SK-N-MC (cell line): ENCODE measurements at regions not wholly inside any gene's neighbourhood (a gene's known extent, or its start where the extent isn't known, plus 50 kb on each side); places are given as distances from the start of the nearest gene placed in this dataset.

Experiments
- DNase-seq: peaks from one replicate; pipeline ENCODE4 v3.0.0-alpha.2; 2011; ENCODE audit warnings: low read depth, low spot score
- H3K27ac ChIP-seq: fragments of 200-600 bp; sonication (generic); 2 replicates; pipeline ENCODE4 v1.5.1; 2016; ENCODE audit warnings: mixed run types
- H3K36me3 ChIP-seq: fragments of 200-600 bp; sonication (generic); 2 replicates; pipeline ENCODE4 v1.6.1; 2017; ENCODE audit warnings: antibody characterized with exemption, low read length, mixed read lengths; ENCODE audit not compliant: insufficient read depth
- H3K4me3 ChIP-seq: fragments of 200-600 bp; sonication (generic); 2 replicates; pipeline ENCODE4 v1.5.1; 2016
- H3K9ac ChIP-seq: fragments of 200-600 bp; sonication (generic); 2 replicates; pipeline ENCODE4 v1.8.0; 2017; ENCODE audit warnings: mixed run types, mixed read lengths; ENCODE audit not compliant: insufficient read length
- H3K9me3 ChIP-seq: fragments of 200-600 bp; sonication (generic); 2 replicates; pipeline ENCODE4 v1.6.1; 2017; ENCODE audit warnings: low read depth, mild to moderate bottlenecking, antibody characterized with exemption, low read length, moderate library complexity, mixed read lengths
- EZH2 ChIP-seq: fragments of 200-600 bp; sonication (generic); IDR thresholded peaks from one replicate; pipeline ENCODE4 v1.6.1; 2017; ENCODE audit warnings: antibody characterized with exemption
- FOXP2 ChIP-seq: optimal IDR thresholded peaks from 2 replicates; pipeline ENCODE3; 2011; ENCODE audit warnings: mild to moderate bottlenecking, moderate library complexity; ENCODE audit not compliant: insufficient read depth; ENCODE audit errors: extremely low read length, control extremely low read depth
- POLR2AphosphoS5 ChIP-seq: IDR thresholded peaks from 2 replicates; pipeline ENCODE4 v1.6.1; 2012; ENCODE audit warnings: mild to moderate bottlenecking, low read depth, low read length, borderline replicate concordance

- Histone ChIP-seq H3K36me3 (no peaks in the 10 kb centered on the region), H3K9ac (no peak overlapping the region), H3K9me3 (no peaks in the 10 kb centered on the region), H3K27ac (no peak overlapping the region), H3K4me3 (no peak overlapping the region)
- no peak for DNase-seq
- TF ChIP-seq FOXP2 (no peak), EZH2 (no peak), POLR2AphosphoS5 (no peak)
Observed at GRCh38 chr1:232194424-232194823, 435.5 kb downstream of the SIPA1L2 start.

GRCh38 chr1:232193451-232193783 is 436.5 kb downstream of the SIPA1L2 start:
- TF ChIP-seq EZH2: no peak
- TF ChIP-seq POLR2AphosphoS5: no peak
- no peak for TF ChIP-seq FOXP2
- H3K4me3 ChIP-seq: no peak overlapping the region
- H3K27ac ChIP-seq: no peak overlapping the region
- DNase-seq: no peak
- H3K36me3 ChIP-seq: no peaks in the 10 kb centered on the region
- no peaks in the 10 kb centered on the region for H3K9me3 ChIP-seq
- H3K9ac ChIP-seq: no peak overlapping the region

GRCh38 chr1:232192781-232193450 is 437.0 kb downstream of the SIPA1L2 start:
- no peak overlapping the region for H3K27ac ChIP-seq
- no peaks in the 10 kb centered on the region for H3K36me3 ChIP-seq
- H3K9ac ChIP-seq: no peak overlapping the region
- H3K9me3 ChIP-seq: no peaks in the 10 kb centered on the region
- no peak for DNase-seq
- TF ChIP-seq POLR2AphosphoS5 (no peak), FOXP2 (no peak), EZH2 (no peak)
- no peak overlapping the region for H3K4me3 ChIP-seq

- Histone ChIP-seq H3K4me3 (no peak overlapping the region), H3K9me3 (no peaks in the 10 kb centered on the region), H3K9ac (no peak overlapping the region), H3K27ac (no peak overlapping the region), H3K36me3 (no peaks in the 10 kb centered on the region)
- no peak for TF ChIP-seq EZH2
- TF ChIP-seq POLR2AphosphoS5: no peak
- no peak for TF ChIP-seq FOXP2
- DNase-seq: no peak
Observed at GRCh38 chr1:232191560-232191959, 438.4 kb downstream of the SIPA1L2 start.

- TF ChIP-seq POLR2AphosphoS5 (no peak), FOXP2 (no peak), EZH2 (no peak)
- Histone ChIP-seq H3K36me3 (no peaks in the 10 kb centered on the region), H3K27ac (no peak overlapping the region)
Observed at GRCh38 chr1:232188318-232188717, 441.6 kb downstream of the SIPA1L2 start.

GRCh38 chr1:232186931-232187330 is 443.0 kb downstream of the SIPA1L2 start:
- no peak for TF ChIP-seq EZH2
- no peak for TF ChIP-seq POLR2AphosphoS5
- TF ChIP-seq FOXP2: no peak
- DNase-seq: no peak

More at GRCh38 chr1:232188318-232188717, 441.6 kb downstream of the SIPA1L2 start:
- no peaks in the 10 kb centered on the region for H3K9me3 ChIP-seq
- H3K4me3 ChIP-seq: no peak overlapping the region
- H3K9ac ChIP-seq: no peak overlapping the region
- no peak for DNase-seq

GRCh38 chr1:232184561-232185530 is 445.1 kb downstream of the SIPA1L2 start:
- no peak overlapping the region for H3K9ac ChIP-seq
- no peaks in the 10 kb centered on the region for H3K36me3 ChIP-seq
- TF ChIP-seq FOXP2: no peak
- no peak overlapping the region for H3K4me3 ChIP-seq
- H3K27ac ChIP-seq: no peak overlapping the region
- H3K9me3 ChIP-seq: no peaks in the 10 kb centered on the region
- no peak for DNase-seq

More at GRCh38 chr1:232186931-232187330, 443.0 kb downstream of the SIPA1L2 start:
- no peak overlapping the region for H3K27ac ChIP-seq
- H3K36me3 ChIP-seq: no peaks in the 10 kb centered on the region
- no peak overlapping the region for H3K9ac ChIP-seq
- H3K4me3 ChIP-seq: no peak overlapping the region
- H3K9me3 ChIP-seq: no peaks in the 10 kb centered on the region

- Histone ChIP-seq H3K4me3 (no peak overlapping the region), H3K9ac (no peak overlapping the region), H3K27ac (no peak overlapping the region), H3K36me3 (no peaks in the 10 kb centered on the region), H3K9me3 (no peaks in the 10 kb centered on the region)
- DNase-seq: no peak
- TF ChIP-seq POLR2AphosphoS5 (no peak), EZH2 (no peak), FOXP2 (no peak)
Observed at GRCh38 chr1:232183802-232184201, 446.1 kb downstream of the SIPA1L2 start.
